SU-DHL-6 (cell line): ENCODE measurements at regions not wholly inside any gene's neighbourhood (a gene's known extent, or its start where the extent isn't known, plus 50 kb on each side); places are given as distances from the start of the nearest gene placed in this dataset.
"Not testable (repeated sequence)": the region's sequence is repeated elsewhere in the genome, so short reads cannot be mapped to it uniquely, and the experiment has no call there.

ENCODE experiments used
- H2AFZ ChIP-seq: fragments of 200-600 bp; sonication (generic); 2 replicates; pipeline ENCODE4 v1.6.1; 2014; ENCODE audit warnings: low read depth, mild to moderate bottlenecking, moderate library complexity, mixed read lengths, antibody characterized with exemption, low read length; ENCODE audit not compliant: severe bottlenecking
- H3F3A ChIP-seq: fragments of 200-600 bp; shearing (Covaris generic); 2 replicates; pipeline ENCODE4 v1.6.0; 2016; ENCODE audit warnings: antibody characterized with exemption, mild to moderate bottlenecking; ENCODE audit not compliant: insufficient read depth
- H3K27ac ChIP-seq: fragments of 200-600 bp; sonication (generic); 2 replicates; pipeline ENCODE4 v1.5.1; 2016; ENCODE audit warnings: low read depth, mild to moderate bottlenecking, low read length, moderate library complexity, mixed read lengths
- H3K27me3 ChIP-seq: fragments of 200-600 bp; sonication (generic), shearing (Covaris generic); 2 replicates; pipeline ENCODE4 v1.6.0; 2014; ENCODE audit warnings: mild to moderate bottlenecking, low read length
- H3K36me3 ChIP-seq: fragments of 200-600 bp; sonication (generic); 2 replicates; pipeline ENCODE4 v1.6.1; 2014; ENCODE audit warnings: mild to moderate bottlenecking, low read length, mixed read lengths
- H3K4me2 ChIP-seq: fragments of 300-600, 200-600 bp; shearing (Covaris generic), sonication (generic); 2 replicates; pipeline ENCODE4 v1.6.0; 2014; ENCODE audit warnings: low read length, low read depth, mild to moderate bottlenecking; ENCODE audit not compliant: poor library complexity, severe bottlenecking
- H3K4me3 ChIP-seq: fragments of 200-600 bp; sonication (generic); 2 replicates; pipeline ENCODE4 v1.5.1; 2014; ENCODE audit warnings: antibody characterized with exemption, low read length, mild to moderate bottlenecking, mixed read lengths; ENCODE audit not compliant: insufficient read depth, poor library complexity, severe bottlenecking
- H3K79me2 ChIP-seq: fragments of 200-600 bp; sonication (generic); 2 replicates; pipeline ENCODE4 v1.6.1; 2014; ENCODE audit warnings: mild to moderate bottlenecking, low read length, moderate library complexity; ENCODE audit not compliant: insufficient read depth
- H3K9ac ChIP-seq: fragments of 200-600 bp; sonication (generic); 2 replicates; pipeline ENCODE4 v1.7.0; 2014; ENCODE audit warnings: mild to moderate bottlenecking, low read length
- H3K9me2 ChIP-seq: fragments of 200-600 bp; sonication (generic); replicated peaks from 2 replicates; pipeline ENCODE4 v1.6.1; 2014; ENCODE audit warnings: low read length; ENCODE audit not compliant: insufficient read depth
- H3K9me3 ChIP-seq: fragments of 200-600 bp; sonication (generic); 2 replicates; pipeline ENCODE4 v1.6.1; 2014; ENCODE audit warnings: low read length, mixed read lengths; ENCODE audit not compliant: insufficient read depth
- H4K20me1 ChIP-seq: fragments of 200-600 bp; sonication (generic); 2 replicates; pipeline ENCODE4 v1.6.1; 2014; ENCODE audit warnings: low read depth, mild to moderate bottlenecking, antibody characterized with exemption, low read length, moderate library complexity, mixed read lengths
- EZH2phosphoT487 ChIP-seq: fragments of 200-600 bp; sonication (generic), shearing (Covaris generic); conservative IDR thresholded peaks from 2 replicates; pipeline ENCODE4 v1.6.1; 2018; ENCODE audit warnings: mild to moderate bottlenecking, antibody characterized with exemption, low read length, moderate library complexity, mixed read lengths
- TF ChIP-seq, protein P1 (sequence below): fragments of 200-600 bp; sonication (generic); IDR thresholded peaks from one replicate; pipeline ENCODE4 v1.5.1; 2017; ENCODE audit warnings: antibody characterized with exemption, mild to moderate bottlenecking, low read length, moderate library complexity; ENCODE audit not compliant: insufficient read depth, poor library complexity, severe bottlenecking

DNA sequence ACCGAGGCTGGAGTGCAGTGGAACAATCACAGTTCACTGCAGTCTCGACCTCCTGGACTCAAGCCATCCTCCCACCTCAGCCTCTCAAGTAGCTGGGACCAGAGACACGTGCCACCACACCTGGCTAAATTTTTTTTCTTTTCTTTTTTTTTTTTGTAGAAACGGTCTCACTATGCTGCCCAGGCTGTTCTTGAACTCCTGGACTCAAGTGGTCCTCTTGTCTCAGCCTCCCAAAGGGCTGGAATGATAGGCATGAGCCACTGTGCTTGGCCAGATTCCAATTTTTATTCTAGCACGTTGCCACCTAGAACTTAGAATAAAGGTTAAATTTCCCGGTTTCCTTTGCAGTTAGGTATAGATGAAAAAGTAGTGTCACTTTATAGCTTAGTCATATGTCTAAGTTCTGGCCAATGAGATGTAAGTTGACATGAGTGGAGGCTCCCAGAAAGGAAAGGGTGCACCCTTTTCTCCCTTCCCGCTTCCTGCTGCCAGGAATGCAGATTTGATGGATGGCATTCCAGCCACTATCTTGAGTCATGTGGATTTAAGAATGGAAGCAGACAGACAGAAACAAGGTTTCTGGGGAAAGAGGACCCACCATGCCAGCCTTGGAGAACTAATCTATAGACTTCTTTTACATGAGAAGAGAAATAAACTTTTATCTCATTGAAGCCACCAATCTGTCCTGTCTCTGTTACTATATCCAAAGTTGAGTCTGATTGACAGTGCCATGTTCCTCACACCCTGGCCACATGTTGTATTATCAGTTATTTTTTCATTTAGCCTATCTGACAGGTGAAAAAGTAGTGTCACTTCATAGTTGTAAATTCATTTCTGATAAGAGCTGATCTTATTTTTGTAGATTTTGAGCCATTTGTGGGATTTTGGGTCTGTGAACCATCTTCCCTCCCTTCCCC, 60.6 kb upstream of the NCOA3 start:
- H3K9ac ChIP-seq: no peak overlapping the region
- no peak overlapping the region for H3K4me3 ChIP-seq
- peaks cover 70% of the 10 kb centered on the region for H3F3A ChIP-seq
- no peaks in the 10 kb centered on the region for H3K36me3 ChIP-seq
- no peaks in the 10 kb centered on the region for H3K79me2 ChIP-seq
- no peaks in the 10 kb centered on the region for H3K9me2 ChIP-seq
- H3K4me2 ChIP-seq: peak overlapping the region; percentile 56
- H3K9me3 ChIP-seq: no peaks in the 10 kb centered on the region
- no peak overlapping the region for H2AFZ ChIP-seq
- peak overlapping the region; percentile 96 for H3K27ac ChIP-seq
- no peaks in the 10 kb centered on the region for H3K27me3 ChIP-seq
- no peaks in the 10 kb centered on the region for H4K20me1 ChIP-seq
- TF ChIP-seq EZH2phosphoT487: no peak
- TF ChIP-seq, protein P1, sequence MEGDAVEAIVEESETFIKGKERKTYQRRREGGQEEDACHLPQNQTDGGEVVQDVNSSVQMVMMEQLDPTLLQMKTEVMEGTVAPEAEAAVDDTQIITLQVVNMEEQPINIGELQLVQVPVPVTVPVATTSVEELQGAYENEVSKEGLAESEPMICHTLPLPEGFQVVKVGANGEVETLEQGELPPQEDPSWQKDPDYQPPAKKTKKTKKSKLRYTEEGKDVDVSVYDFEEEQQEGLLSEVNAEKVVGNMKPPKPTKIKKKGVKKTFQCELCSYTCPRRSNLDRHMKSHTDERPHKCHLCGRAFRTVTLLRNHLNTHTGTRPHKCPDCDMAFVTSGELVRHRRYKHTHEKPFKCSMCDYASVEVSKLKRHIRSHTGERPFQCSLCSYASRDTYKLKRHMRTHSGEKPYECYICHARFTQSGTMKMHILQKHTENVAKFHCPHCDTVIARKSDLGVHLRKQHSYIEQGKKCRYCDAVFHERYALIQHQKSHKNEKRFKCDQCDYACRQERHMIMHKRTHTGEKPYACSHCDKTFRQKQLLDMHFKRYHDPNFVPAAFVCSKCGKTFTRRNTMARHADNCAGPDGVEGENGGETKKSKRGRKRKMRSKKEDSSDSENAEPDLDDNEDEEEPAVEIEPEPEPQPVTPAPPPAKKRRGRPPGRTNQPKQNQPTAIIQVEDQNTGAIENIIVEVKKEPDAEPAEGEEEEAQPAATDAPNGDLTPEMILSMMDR: no peak

DNA sequence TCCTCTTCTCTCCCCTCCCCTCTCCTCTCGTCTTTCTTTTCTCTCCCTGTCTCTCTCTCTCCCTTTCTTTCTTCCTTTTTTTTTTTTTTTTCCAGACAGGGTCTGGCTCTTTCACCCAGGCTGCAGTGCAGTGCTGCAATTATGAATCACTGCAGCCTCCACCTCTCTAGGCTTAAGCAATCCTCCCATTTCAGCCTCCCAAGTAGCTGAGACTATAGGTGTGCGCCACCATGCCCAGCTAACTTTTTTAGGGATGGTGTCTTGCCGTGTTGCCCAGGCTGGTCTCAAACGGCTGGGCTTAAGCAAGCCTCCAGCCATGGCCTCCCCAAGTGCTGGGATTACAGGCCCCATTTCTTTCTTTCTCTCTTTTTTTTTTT, 59.9 kb upstream of the NCOA3 start:
- Histone ChIP-seq H3K9ac (no peak overlapping the region), H3K36me3 (no peaks in the 10 kb centered on the region), H3K4me3 (no peak overlapping the region), H3K9me2 (no peaks in the 10 kb centered on the region), H3K79me2 (no peaks in the 10 kb centered on the region), H3F3A (peaks cover 70% of the 10 kb centered on the region), H3K27me3 (no peaks in the 10 kb centered on the region), H3K4me2 (no peak overlapping the region), H2AFZ (no peak overlapping the region), H3K9me3 (no peaks in the 10 kb centered on the region), H3K27ac (peak overlapping the region; percentile 96), H4K20me1 (no peaks in the 10 kb centered on the region)
- TF ChIP-seq, protein P1: no peak
- no peak for TF ChIP-seq EZH2phosphoT487

DNA sequence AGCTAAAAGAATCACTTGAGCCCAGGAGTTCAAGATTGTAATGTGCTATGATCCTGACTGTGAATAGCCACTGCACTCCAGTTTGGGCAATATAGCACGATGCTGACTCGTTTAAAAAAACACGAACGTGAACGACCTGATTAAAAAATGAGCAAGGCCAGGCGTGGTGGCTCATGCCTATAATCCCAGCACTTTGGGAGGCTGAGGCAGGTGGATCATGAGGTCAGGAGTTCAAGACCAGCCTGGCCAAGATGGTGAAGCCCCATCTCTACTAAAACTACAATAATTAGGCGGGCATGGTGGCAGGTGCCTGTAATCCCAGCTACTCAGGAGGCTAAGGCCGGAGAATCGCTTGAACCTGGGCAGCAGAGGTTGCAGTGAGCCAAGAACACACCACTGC, 58.6 kb upstream of the NCOA3 start:
- H3K9me2 ChIP-seq, H3K27me3 ChIP-seq, H3K36me3 ChIP-seq, H2AFZ ChIP-seq, H3K9me3 ChIP-seq, H3K79me2 ChIP-seq, H3K4me3 ChIP-seq, H4K20me1 ChIP-seq, H3K4me2 ChIP-seq, H3K9ac ChIP-seq: not testable (repeated sequence)
- Histone ChIP-seq H3K27ac (peak overlapping the region; percentile 45; the same call in 1 of the 2 replicates), H3F3A (peaks cover 60% of the 10 kb centered on the region)

DNA sequence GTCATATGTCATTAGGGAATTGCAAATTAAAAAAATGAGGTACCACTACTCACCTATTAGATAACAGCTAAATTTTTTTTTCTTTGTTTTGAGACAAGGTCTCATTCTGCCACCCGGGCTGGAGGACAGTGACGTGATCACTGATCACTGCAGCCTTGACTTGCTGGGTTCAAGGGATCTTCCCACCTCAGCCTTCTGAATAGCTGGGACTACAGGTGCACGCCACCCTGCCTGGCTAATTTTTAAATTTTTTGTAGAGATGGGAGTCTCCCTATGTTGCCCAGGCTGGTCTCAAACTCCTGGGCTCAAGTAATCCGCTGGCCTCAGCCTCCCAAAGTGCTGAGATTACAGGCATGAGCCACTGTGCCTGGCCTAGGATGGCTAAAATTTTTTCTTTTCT, 57.1 kb upstream of the NCOA3 start:
- Histone ChIP-seq H3F3A (peaks cover 57% of the 10 kb centered on the region), H3K27me3 (no peaks in the 10 kb centered on the region), H3K9me2 (no peaks in the 10 kb centered on the region), H2AFZ (no peak overlapping the region), H3K36me3 (no peaks in the 10 kb centered on the region), H3K27ac (peak overlapping the region; percentile 50), H3K9me3 (no peaks in the 10 kb centered on the region), H3K79me2 (no peaks in the 10 kb centered on the region), H3K4me3 (no peak overlapping the region), H4K20me1 (no peaks in the 10 kb centered on the region), H3K9ac (no peak overlapping the region), H3K4me2 (no peak overlapping the region)
- TF ChIP-seq EZH2phosphoT487: no peak
- TF ChIP-seq, protein P1: no peak
